HG03521 (cell line): ENCODE measurements at regions not wholly inside any gene's neighbourhood (a gene's known extent, or its start where the extent isn't known, plus 50 kb on each side); places are given as distances from the start of the nearest gene placed in this dataset.
A peak's percentile ranks its signal among the peaks of the same experiment; 100 is the strongest.
"Not testable (repeated sequence)": the region's sequence is repeated elsewhere in the genome, so short reads cannot be mapped to it uniquely, and the experiment has no call there.

Source experiments
- ATAC-seq: cut with Tn5 transposase; IDR thresholded peaks from one replicate; pipeline ENCODE4 v1.9.1; 2021; ENCODE audit warnings: mild to moderate bottlenecking, moderate library complexity; ENCODE audit not compliant: unreplicated experiment

GRCh38 chr16:29087673-29088072 lies 102.8 kb downstream of the LAT start:
- ATAC-seq = not testable (repeated sequence)

- not testable (repeated sequence) for ATAC-seq
Observed at GRCh38 chr16:29081829-29082639, 97.2 kb downstream of the LAT start.

- peak; percentile 82 for ATAC-seq
Observed at GRCh38 chr16:29074554-29075402, 89.9 kb downstream of the LAT start.

DNA sequence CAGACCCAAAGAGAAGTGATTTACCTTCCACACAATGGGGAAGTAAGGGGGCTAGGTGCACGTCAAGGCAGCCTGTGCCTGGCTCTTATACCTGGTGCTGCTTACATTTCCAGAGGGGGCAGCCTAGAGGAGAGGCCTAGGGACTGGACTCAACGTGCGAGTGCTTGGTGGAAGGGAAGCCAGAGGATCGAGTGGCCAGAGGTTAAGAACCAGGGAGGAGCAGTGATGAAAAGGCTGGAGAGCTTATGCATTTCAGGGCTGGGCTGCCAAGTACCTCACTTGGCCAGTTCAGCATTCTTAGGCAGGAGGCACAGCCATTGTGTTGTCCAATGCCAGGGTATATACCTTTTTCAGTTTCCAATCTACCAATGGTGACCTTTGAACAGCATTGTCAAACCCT lies 77.4 kb downstream of the LAT start:
- not testable (repeated sequence) for ATAC-seq

- not testable (repeated sequence) for ATAC-seq
Observed at GRCh38 chr16:29061467-29061921, 76.6 kb downstream of the LAT start.

DNA sequence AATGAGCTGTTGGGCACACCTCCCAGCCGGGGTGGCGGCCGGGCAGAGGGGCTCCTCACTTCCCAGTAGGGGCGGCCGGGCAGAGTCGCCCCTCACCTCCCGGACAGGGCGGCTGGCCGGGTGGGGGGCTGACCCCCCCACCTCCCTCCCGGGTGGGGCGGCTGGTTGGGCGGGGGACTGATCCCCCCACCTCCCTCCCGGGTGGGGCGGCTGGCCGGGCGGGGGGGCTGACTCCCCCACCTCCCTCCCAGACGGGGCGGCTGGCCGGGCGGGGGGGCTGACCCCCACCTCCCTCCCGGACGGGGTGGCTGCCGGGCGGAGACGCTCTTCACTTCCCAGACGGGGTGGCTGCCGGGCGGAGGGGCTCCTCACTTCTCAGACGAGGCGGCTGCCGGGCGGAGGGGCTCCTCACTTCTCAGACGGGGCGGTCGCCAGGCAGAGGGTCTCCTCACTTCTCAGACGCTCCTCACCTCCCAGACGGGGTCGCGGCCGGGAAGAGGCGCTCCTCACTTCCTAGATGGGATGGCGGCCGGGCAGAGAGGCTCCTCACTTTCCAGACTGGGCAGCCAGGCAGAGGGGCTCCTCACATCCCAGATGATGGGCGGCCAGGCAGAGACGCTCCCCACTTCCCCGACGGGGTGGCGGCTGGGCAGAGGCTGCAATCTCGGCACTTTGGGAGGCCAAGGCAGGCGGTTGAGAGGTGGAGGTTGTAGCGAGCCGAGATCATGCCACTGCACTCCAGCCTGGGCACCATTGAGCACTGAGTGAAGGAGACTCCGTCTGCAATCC lies 75.4 kb downstream of the LAT start:
- ATAC-seq = not testable (repeated sequence)

- ATAC-seq = not testable (repeated sequence)
Observed at GRCh38 chr16:29059575-29059974, 74.7 kb downstream of the LAT start.
